ENCODE measurements at regions not wholly inside any gene's neighbourhood (a gene's known extent, or its start where the extent isn't known, plus 50 kb on each side); places are given as distances from the start of the nearest gene placed in this dataset.
"Not testable (repeated sequence)": the region's sequence is repeated elsewhere in the genome, so short reads cannot be mapped to it uniquely, and the experiment has no call there.

DNA sequence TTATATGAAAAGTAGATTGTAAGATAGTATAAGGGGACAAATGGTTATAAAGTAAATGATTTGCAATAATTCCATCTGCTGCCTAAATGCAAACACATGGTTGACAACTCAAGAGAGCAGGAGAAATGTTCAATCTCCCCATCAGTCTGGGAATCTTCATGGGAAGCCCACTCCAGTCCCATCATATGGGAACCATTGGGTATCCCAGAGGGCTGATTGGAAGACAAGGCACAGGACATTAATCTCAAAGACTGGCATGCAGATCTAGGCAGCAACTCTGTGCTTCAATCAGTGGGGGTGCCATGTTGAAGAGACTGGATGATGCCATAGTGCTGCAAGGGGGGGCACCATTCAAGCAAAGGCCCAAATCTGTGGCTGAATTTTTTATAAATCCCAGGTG, 193.1 kb upstream of the PDE4D start:
- DNase-seq = no peak
- Histone ChIP-seq H3K9me3 (replicated peaks; ENCODE audit: control insufficient read depth, low read depth, low read length) (no peaks in the 10 kb centered on the region), H3K27me3 (ENCODE audit: control insufficient read depth, insufficient read depth, low read length) (no peaks in the 10 kb centered on the region), H3K36me3 (ENCODE audit: control insufficient read depth, insufficient read depth, low read length) (no peaks in the 10 kb centered on the region), H3K27ac (ENCODE audit: low read length) (no peak overlapping the region), H3K4me3 (ENCODE audit: low read length) (no peak overlapping the region), H3K4me1 (ENCODE audit: control insufficient read depth, insufficient read depth, low read length) (no peaks in the 10 kb centered on the region)

DNA sequence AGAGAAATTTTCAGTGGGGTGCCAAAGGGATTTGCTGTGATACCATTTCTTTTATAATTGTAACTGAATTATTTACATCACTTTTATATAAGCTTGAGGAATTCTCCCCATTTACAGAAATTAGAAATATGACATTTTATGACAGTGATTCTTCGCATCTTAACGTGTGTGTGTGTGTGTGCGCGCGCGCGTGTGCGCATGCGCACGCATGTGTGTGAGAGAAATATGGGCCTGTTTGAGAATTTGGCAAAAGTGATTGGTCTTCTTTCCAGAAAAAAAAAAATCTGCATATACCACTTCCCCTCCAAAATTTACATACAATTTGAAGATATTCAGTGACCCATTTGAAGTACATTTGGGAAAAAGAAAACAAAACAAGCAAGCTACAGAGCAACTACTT, 190.7 kb upstream of the PDE4D start:
- H3K9me3 ChIP-seq (replicated peaks; ENCODE audit: control insufficient read depth, low read depth, low read length) = no peaks in the 10 kb centered on the region
- DNase-seq = no peak
- no peak overlapping the region for H3K4me3 ChIP-seq (ENCODE audit: low read length)
- H3K27me3 ChIP-seq (ENCODE audit: control insufficient read depth, insufficient read depth, low read length) = no peaks in the 10 kb centered on the region
- no peaks in the 10 kb centered on the region for H3K36me3 ChIP-seq (ENCODE audit: control insufficient read depth, insufficient read depth, low read length)
- no peaks in the 10 kb centered on the region for H3K4me1 ChIP-seq (ENCODE audit: control insufficient read depth, insufficient read depth, low read length)
- H3K27ac ChIP-seq (ENCODE audit: low read length) = no peak overlapping the region
- no CpG with 5 or more reads among the region's 10 CpGs for WGBS (ENCODE audit: insufficient coverage)

DNA sequence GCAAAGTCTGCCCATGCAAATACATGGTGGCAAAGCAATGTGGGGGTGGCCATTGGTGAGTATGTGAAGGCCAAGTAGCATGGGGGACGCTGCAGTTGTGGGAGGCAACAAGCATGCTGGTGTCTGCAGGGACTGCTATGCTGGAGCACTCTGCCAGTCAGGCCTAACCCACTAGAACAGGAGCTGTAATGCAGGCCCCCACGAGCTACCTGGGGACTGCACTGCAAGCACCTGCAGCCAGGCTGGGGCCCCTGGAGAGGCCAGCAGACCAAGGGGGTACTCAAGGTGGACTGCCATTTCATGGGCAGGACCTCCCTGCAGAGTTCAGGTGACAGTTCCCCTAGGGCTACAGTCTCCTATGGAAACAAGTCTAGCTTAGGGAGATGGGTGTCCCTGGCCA, 183.8 kb upstream of the PDE4D start:
- H3K36me3 ChIP-seq (ENCODE audit: control insufficient read depth, insufficient read depth, low read length) = no peaks in the 10 kb centered on the region
- H3K27me3 ChIP-seq (ENCODE audit: control insufficient read depth, insufficient read depth, low read length) = no peaks in the 10 kb centered on the region
- DNase-seq = no peak
- H3K4me3 ChIP-seq (ENCODE audit: low read length) = no peak overlapping the region
- no peaks in the 10 kb centered on the region for H3K4me1 ChIP-seq (ENCODE audit: control insufficient read depth, insufficient read depth, low read length)
- WGBS (ENCODE audit: insufficient coverage) = 69% methylated on average over 2 of the region's 2 CpGs
- no peaks in the 10 kb centered on the region for H3K9me3 ChIP-seq (replicated peaks; ENCODE audit: control insufficient read depth, low read depth, low read length)
- H3K27ac ChIP-seq (ENCODE audit: low read length) = no peak overlapping the region

DNA sequence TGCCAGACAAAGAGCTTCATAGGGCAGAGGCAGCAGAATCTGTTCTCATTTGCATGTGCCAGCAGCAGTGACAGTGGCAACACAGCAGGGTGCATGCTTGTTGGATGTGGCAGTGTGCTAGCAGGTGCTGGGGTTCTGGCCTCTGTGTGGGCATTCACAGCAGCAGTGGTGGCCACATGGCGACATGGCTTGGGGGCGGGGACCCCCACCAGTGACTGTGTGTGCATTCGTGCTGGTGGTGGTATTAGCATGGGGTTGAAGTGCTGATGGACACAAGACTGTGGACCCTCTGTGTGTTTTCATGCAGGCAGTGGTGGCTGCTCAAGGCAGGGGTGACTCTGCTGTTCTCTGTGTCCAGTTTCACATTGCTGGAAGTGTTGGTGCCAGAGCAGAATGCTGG, 183.2 kb upstream of the PDE4D start:
- H3K27me3 ChIP-seq (ENCODE audit: control insufficient read depth, insufficient read depth, low read length) = no peaks in the 10 kb centered on the region
- 88% methylated on average over 3 of the region's 3 CpGs for WGBS (ENCODE audit: insufficient coverage)
- no peak overlapping the region for H3K27ac ChIP-seq (ENCODE audit: low read length)
- H3K9me3 ChIP-seq (replicated peaks; ENCODE audit: control insufficient read depth, low read depth, low read length) = no peaks in the 10 kb centered on the region
- H3K4me1 ChIP-seq (ENCODE audit: control insufficient read depth, insufficient read depth, low read length) = no peaks in the 10 kb centered on the region
- H3K36me3 ChIP-seq (ENCODE audit: control insufficient read depth, insufficient read depth, low read length) = no peaks in the 10 kb centered on the region
- H3K4me3 ChIP-seq (ENCODE audit: low read length) = no peak overlapping the region
- DNase-seq = no peak

DNA sequence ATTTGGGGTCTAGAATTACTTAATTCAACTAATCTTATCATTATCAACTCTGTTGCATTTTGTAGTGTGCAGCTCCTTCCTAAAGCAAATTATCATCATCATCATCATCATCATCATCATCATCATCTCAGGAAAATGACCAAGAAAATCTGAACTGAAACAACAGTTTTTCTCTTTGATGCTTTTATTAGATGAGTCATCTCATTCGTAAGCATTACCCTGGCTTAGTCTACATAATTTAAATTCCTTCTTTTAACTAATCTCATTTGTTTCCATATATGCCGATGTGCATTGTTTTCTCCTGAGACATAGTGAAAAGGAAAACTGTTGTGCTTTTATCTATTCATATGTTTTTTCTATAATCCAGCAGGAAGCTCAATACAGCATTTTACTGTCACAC, 173.0 kb upstream of the PDE4D start:
- no peak overlapping the region for H3K27ac ChIP-seq (ENCODE audit: low read length)
- no peaks in the 10 kb centered on the region for H3K9me3 ChIP-seq (replicated peaks; ENCODE audit: control insufficient read depth, low read depth, low read length)
- no CpG with 5 or more reads among the region's 2 CpGs for WGBS (ENCODE audit: insufficient coverage)
- DNase-seq = no peak
- H3K4me3 ChIP-seq (ENCODE audit: low read length) = no peak overlapping the region
- no peaks in the 10 kb centered on the region for H3K27me3 ChIP-seq (ENCODE audit: control insufficient read depth, insufficient read depth, low read length)
- H3K36me3 ChIP-seq (ENCODE audit: control insufficient read depth, insufficient read depth, low read length) = no peaks in the 10 kb centered on the region
- H3K4me1 ChIP-seq (ENCODE audit: control insufficient read depth, insufficient read depth, low read length) = no peaks in the 10 kb centered on the region

DNA sequence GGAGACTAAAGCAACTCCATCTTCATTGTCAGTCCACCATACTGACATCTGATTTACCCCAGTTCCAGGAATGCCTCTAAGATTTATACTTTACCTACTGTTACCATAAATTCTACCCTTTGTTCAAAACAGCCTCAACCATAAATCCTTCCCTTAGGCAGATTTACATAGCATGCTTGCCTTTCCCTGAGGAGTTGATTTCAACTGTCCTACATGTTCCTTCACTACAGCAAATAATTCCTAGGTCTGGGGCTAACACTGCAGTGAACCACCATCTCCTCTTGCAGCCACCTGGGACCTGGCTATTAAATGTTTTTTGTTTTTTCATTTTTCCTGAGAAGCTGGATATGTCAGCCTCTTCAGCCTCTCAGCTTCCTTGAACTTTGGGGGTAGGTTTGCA, 166.9 kb upstream of the PDE4D start:
- H3K36me3 ChIP-seq (ENCODE audit: control insufficient read depth, insufficient read depth, low read length) = no peaks in the 10 kb centered on the region
- DNase-seq = no peak
- no peak overlapping the region for H3K4me3 ChIP-seq (ENCODE audit: low read length)
- no peaks in the 10 kb centered on the region for H3K27me3 ChIP-seq (ENCODE audit: control insufficient read depth, insufficient read depth, low read length)
- H3K9me3 ChIP-seq (replicated peaks; ENCODE audit: control insufficient read depth, low read depth, low read length) = no peaks in the 10 kb centered on the region
- H3K27ac ChIP-seq (ENCODE audit: low read length) = no peak overlapping the region
- no peaks in the 10 kb centered on the region for H3K4me1 ChIP-seq (ENCODE audit: control insufficient read depth, insufficient read depth, low read length)

DNA sequence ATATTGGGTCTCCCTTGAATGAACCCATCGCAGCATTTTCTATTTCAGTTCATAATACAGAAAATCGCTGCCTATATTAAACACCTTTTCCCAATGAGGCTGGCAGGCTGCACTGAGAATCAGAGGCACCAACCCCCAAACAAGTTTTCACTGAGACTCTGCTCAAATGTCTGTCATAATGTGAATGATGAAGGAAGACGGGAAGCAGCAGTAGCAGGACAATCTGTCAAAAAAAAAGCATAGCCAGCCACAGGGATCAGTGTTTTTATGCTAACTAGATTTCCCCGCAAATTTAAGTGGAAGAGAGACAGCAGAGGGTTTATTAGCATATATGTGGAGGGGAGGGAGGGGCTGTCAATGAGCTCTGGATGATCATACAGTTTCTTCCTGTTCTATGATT, 162.7 kb upstream of the PDE4D start:
- Histone ChIP-seq H3K9me3 (replicated peaks; ENCODE audit: control insufficient read depth, low read depth, low read length) (no peaks in the 10 kb centered on the region), H3K36me3 (ENCODE audit: control insufficient read depth, insufficient read depth, low read length) (no peaks in the 10 kb centered on the region), H3K4me1 (ENCODE audit: control insufficient read depth, insufficient read depth, low read length) (no peaks in the 10 kb centered on the region), H3K4me3 (ENCODE audit: low read length) (no peak overlapping the region), H3K27me3 (ENCODE audit: control insufficient read depth, insufficient read depth, low read length) (no peaks in the 10 kb centered on the region), H3K27ac (ENCODE audit: low read length) (no peak overlapping the region)
- WGBS (ENCODE audit: insufficient coverage) = 60% methylated on average over 1 of the region's 4 CpGs
- DNase-seq = no peak

DNA sequence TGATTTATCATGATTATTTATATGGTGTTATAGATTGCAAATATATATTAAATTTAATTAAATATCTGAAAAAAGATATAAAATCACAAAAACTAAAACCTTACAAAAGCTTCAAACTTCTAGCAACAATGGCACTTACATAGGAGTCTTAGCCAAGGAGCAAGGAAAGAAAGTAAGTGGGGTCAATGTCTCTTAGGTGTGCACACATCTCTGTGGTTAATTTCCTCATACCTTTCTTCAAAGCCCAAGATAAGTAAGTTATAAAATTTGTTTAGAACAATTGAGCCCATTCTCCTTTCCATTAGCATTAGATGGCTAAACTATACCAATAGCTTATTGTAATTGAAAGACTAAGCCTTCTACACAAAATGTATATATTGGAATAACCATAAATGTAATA, 161.6 kb upstream of the PDE4D start:
- Histone ChIP-seq H3K4me1 (ENCODE audit: control insufficient read depth, insufficient read depth, low read length) (no peaks in the 10 kb centered on the region), H3K27ac (ENCODE audit: low read length) (no peak overlapping the region), H3K4me3 (ENCODE audit: low read length) (no peak overlapping the region), H3K36me3 (ENCODE audit: control insufficient read depth, insufficient read depth, low read length) (no peaks in the 10 kb centered on the region), H3K9me3 (replicated peaks; ENCODE audit: control insufficient read depth, low read depth, low read length) (no peaks in the 10 kb centered on the region), H3K27me3 (ENCODE audit: control insufficient read depth, insufficient read depth, low read length) (no peaks in the 10 kb centered on the region)
- no peak for DNase-seq

DNA sequence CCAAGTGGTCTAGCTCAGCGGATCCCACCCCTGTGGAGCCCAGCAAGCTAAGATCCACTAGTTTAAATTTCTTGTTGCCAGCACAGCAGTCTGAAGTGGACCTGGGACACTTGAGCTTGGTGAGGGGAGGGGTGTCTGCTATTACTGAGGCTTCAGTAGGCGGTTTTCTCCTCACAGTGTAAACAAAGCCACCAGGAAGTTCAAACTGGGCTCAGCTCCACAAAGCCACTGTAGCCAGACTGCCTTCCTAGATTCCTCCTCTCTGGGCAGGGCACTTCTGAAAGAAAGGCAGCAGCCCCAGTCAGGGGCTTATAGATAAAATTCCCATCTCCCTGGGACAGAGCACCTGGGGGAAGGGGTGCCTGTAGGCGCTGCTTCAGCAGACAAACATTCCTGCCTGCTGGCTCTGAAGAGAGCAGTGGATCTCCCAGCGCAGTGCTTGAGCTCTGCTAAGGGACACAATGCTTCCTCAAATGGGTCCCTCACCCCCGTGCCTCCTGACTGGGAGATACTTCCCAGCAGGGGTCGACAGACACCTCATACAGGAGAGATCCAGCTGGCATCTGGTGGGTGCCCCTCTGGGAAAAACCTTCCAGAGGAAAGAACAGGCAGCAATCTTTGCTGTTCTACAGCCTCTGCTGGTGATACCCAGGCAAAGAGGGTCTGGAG, 148.6 kb upstream of the PDE4D start:
- WGBS (ENCODE audit: insufficient coverage) = 57% methylated on average over 3 of the region's 6 CpGs
- not testable (repeated sequence) for H3K27ac ChIP-seq (ENCODE audit: low read length); H3K4me1 ChIP-seq (ENCODE audit: control insufficient read depth, insufficient read depth, low read length); H3K36me3 ChIP-seq (ENCODE audit: control insufficient read depth, insufficient read depth, low read length); H3K27me3 ChIP-seq (ENCODE audit: control insufficient read depth, insufficient read depth, low read length); H3K4me3 ChIP-seq (ENCODE audit: low read length); H3K9me3 ChIP-seq (replicated peaks; ENCODE audit: control insufficient read depth, low read depth, low read length); DNase-seq

DNA sequence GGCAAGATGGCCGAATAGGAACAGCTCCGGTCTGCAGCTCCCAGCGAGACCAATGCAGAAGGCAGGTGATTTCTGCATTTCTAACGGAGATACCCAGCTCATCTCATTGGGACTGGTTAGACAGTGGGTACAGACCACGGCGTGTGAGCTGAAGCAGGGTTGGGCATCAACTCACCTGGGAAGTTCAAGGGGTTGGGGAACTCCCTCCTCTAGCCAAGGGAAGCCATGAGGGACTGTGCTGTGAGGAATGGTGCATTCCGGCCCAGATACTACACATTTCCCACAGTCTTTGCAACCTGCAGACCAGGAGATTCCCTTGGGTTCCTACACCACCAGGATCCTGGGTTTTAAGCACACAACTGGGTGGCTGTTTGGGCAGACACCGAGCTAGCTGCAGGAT, 148.0 kb upstream of the PDE4D start:
- not testable (repeated sequence) for H3K9me3 ChIP-seq (replicated peaks; ENCODE audit: control insufficient read depth, low read depth, low read length); H3K4me1 ChIP-seq (ENCODE audit: control insufficient read depth, insufficient read depth, low read length); H3K27ac ChIP-seq (ENCODE audit: low read length); DNase-seq; H3K4me3 ChIP-seq (ENCODE audit: low read length); H3K36me3 ChIP-seq (ENCODE audit: control insufficient read depth, insufficient read depth, low read length); H3K27me3 ChIP-seq (ENCODE audit: control insufficient read depth, insufficient read depth, low read length)
- WGBS (ENCODE audit: insufficient coverage) = 84% methylated on average over 6 of the region's 8 CpGs

DNA sequence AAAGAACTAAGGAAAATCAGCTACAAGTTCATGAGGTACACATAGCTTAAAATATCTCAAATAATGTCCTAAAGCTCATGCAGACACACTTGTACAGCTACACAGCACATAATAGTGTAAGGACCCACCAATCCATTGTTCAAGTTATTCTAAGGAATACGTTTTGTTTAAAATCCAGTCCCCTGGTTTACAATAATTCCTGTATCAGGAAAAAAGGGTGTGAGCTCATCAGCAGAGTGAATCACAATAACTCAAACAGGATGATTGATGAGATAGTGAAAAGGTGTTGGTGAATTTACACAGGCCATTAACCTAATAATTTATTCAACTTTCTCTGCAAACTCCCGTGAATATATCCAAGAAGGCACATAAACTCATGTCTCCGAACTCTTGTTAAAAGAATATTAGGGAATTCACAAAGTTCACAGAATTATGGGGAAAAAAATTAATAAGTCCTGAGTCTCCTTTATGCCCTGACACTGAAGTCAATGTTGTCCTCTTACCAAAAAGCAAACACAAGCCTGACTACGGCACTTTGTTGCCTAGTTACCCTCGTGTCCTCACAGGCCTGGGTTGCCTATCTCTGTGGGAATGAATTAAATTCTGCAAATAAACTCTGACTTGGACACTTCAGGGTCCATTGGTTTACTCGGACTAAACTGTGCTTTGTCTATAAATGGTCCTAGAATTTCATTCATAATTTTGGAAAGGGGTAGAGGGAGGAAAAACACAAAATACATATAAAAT, 142.8 kb upstream of the PDE4D start:
- Histone ChIP-seq H3K4me3 (ENCODE audit: low read length) (no peak overlapping the region), H3K27ac (ENCODE audit: low read length) (no peak overlapping the region), H3K27me3 (ENCODE audit: control insufficient read depth, insufficient read depth, low read length) (no peaks in the 10 kb centered on the region), H3K9me3 (replicated peaks; ENCODE audit: control insufficient read depth, low read depth, low read length) (no peaks in the 10 kb centered on the region), H3K4me1 (ENCODE audit: control insufficient read depth, insufficient read depth, low read length) (no peaks in the 10 kb centered on the region), H3K36me3 (ENCODE audit: control insufficient read depth, insufficient read depth, low read length) (no peaks in the 10 kb centered on the region)
- no peak for DNase-seq
- no CpG with 5 or more reads among the region's 6 CpGs for WGBS (ENCODE audit: insufficient coverage)
